Loucy (cell line): ENCODE measurements at regions not wholly inside any gene's neighbourhood (a gene's known extent, or its start where the extent isn't known, plus 50 kb on each side); places are given as distances from the start of the nearest gene placed in this dataset.

Source experiments
- H2AFZ ChIP-seq: fragments of 200-600 bp; sonication (generic); 2 replicates; pipeline ENCODE4 v1.6.0; 2016; ENCODE audit warnings: antibody characterized with exemption, mild to moderate bottlenecking, low read length, moderate library complexity
- H3F3A ChIP-seq: fragments of 200-600 bp; 2 replicates; pipeline ENCODE4 v1.6.0; 2016; ENCODE audit warnings: antibody characterized with exemption, low read depth, mild to moderate bottlenecking
- H3K27me3 ChIP-seq: fragments of 200-600 bp; sonication (generic); 2 replicates; pipeline ENCODE4 v1.6.1; 2014; ENCODE audit warnings: low read length, mild to moderate bottlenecking; ENCODE audit not compliant: insufficient read depth, poor library complexity, severe bottlenecking
- H3K36me3 ChIP-seq: fragments of 200-600 bp; sonication (generic); 2 replicates; pipeline ENCODE4 v1.6.1; 2016; ENCODE audit warnings: low read length; ENCODE audit not compliant: insufficient read depth
- H3K4me1 ChIP-seq: fragments of 200-600 bp; sonication (generic); 2 replicates; pipeline ENCODE4 v1.5.1; 2014; ENCODE audit warnings: low read length, mild to moderate bottlenecking; ENCODE audit not compliant: insufficient read depth, poor library complexity, severe bottlenecking
- H3K4me2 ChIP-seq: fragments of 200-600 bp; sonication (generic); 2 replicates; pipeline ENCODE4 v1.6.0; 2014; ENCODE audit warnings: antibody characterized with exemption, low read length, low read depth, mild to moderate bottlenecking; ENCODE audit not compliant: poor library complexity, severe bottlenecking
- H3K4me3 ChIP-seq: fragments of 200-600 bp; sonication (generic); 2 replicates; pipeline ENCODE4 v1.5.1; 2014; ENCODE audit warnings: low read length, mild to moderate bottlenecking, mixed read lengths; ENCODE audit not compliant: poor library complexity, severe bottlenecking
- H3K79me2 ChIP-seq: fragments of 200-600 bp; sonication (generic); 2 replicates; pipeline ENCODE4 v1.6.1; 2014; ENCODE audit warnings: low read length; ENCODE audit not compliant: insufficient read depth
- H3K9ac ChIP-seq: fragments of 200-600 bp; sonication (generic); 2 replicates; pipeline ENCODE4 v1.6.0; 2014; ENCODE audit warnings: mild to moderate bottlenecking, low read depth, low read length, moderate library complexity; ENCODE audit not compliant: poor library complexity, severe bottlenecking
- H3K9me2 ChIP-seq: fragments of 200-600 bp; sonication (generic); replicated peaks from 2 replicates; pipeline ENCODE4 v1.6.1; 2016; ENCODE audit warnings: low read depth, low read length, mixed read lengths
- H3K9me3 ChIP-seq: fragments of 200-600 bp; sonication (generic); 2 replicates; pipeline ENCODE4 v1.6.1; 2014; ENCODE audit warnings: mild to moderate bottlenecking, antibody characterized with exemption, low read length, low read depth; ENCODE audit not compliant: insufficient read depth
- H4K20me1 ChIP-seq: fragments of 200-600 bp; sonication (generic); 2 replicates; pipeline ENCODE4 v1.6.0; 2014; ENCODE audit warnings: antibody characterized with exemption, low read length, mild to moderate bottlenecking; ENCODE audit not compliant: insufficient read depth, poor library complexity, severe bottlenecking
- CTCF ChIP-seq: fragments of 200-600 bp; sonication (generic); conservative IDR thresholded peaks from 2 replicates; pipeline ENCODE4 v1.5.1; 2014; ENCODE audit warnings: mild to moderate bottlenecking, antibody characterized with exemption, low read length
- EZH2phosphoT487 ChIP-seq: fragments of 200-600 bp; IDR thresholded peaks from 2 replicates; pipeline ENCODE4 v1.6.1; 2018; ENCODE audit warnings: antibody characterized with exemption, mild to moderate bottlenecking, moderate library complexity, borderline replicate concordance

- H3K9me3 ChIP-seq = 0 out of 2 replicates have a peak, but pooled peaks cover 4% of the 10 kb centered on the region
- no peak overlapping the region for H3K9ac ChIP-seq
- no peaks in the 10 kb centered on the region for H3K27me3 ChIP-seq
- peaks cover 26% of the 10 kb centered on the region for H3K4me1 ChIP-seq
- H3K79me2 ChIP-seq = no peaks in the 10 kb centered on the region
- no peaks in the 10 kb centered on the region for H3K36me3 ChIP-seq
- H3F3A ChIP-seq = no peaks in the 10 kb centered on the region
- no peak overlapping the region for H2AFZ ChIP-seq
- H4K20me1 ChIP-seq = no peaks in the 10 kb centered on the region
- H3K9me2 ChIP-seq = no peaks in the 10 kb centered on the region
- H3K4me2 ChIP-seq = no peak overlapping the region
- TF ChIP-seq EZH2phosphoT487 (no peak), CTCF (no peak)
- no peak overlapping the region for H3K4me3 ChIP-seq
These were observed 71.6 kb downstream of the MYEOV start for GRCh38 chr11:69365558-69365957.

- peaks cover 26% of the 10 kb centered on the region for H3K4me1 ChIP-seq
- H3K27me3 ChIP-seq = no peaks in the 10 kb centered on the region
- TF ChIP-seq EZH2phosphoT487 = no peak
- TF ChIP-seq CTCF = no peak
- no peak overlapping the region for H3K4me3 ChIP-seq
- H3K9ac ChIP-seq = no peak overlapping the region
- 0 out of 2 replicates have a peak, but pooled peaks cover 4% of the 10 kb centered on the region for H3K9me3 ChIP-seq
- H3K9me2 ChIP-seq = no peaks in the 10 kb centered on the region
- H4K20me1 ChIP-seq = no peaks in the 10 kb centered on the region
- H3K4me2 ChIP-seq = no peak overlapping the region
- H3F3A ChIP-seq = no peaks in the 10 kb centered on the region
- H3K79me2 ChIP-seq = no peaks in the 10 kb centered on the region
- no peak overlapping the region for H2AFZ ChIP-seq
- no peaks in the 10 kb centered on the region for H3K36me3 ChIP-seq
These were observed 72.6 kb downstream of the MYEOV start for GRCh38 chr11:69366591-69366990.

- H3K36me3 ChIP-seq = no peaks in the 10 kb centered on the region
- no peak overlapping the region for H3K9ac ChIP-seq
- H3K4me2 ChIP-seq = no peak overlapping the region
- no peaks in the 10 kb centered on the region for H3K79me2 ChIP-seq
- no peak overlapping the region for H2AFZ ChIP-seq
- TF ChIP-seq EZH2phosphoT487 = no peak
- no peak for TF ChIP-seq CTCF
- H4K20me1 ChIP-seq = no peaks in the 10 kb centered on the region
- H3K9me3 ChIP-seq = 0 out of 2 replicates have a peak, but pooled peaks cover 4% of the 10 kb centered on the region
- no peaks in the 10 kb centered on the region for H3K9me2 ChIP-seq
- no peaks in the 10 kb centered on the region for H3K27me3 ChIP-seq
- H3F3A ChIP-seq = no peaks in the 10 kb centered on the region
- H3K4me3 ChIP-seq = no peak overlapping the region
- H3K4me1 ChIP-seq = peaks cover 18% of the 10 kb centered on the region
These were observed 73.4 kb downstream of the MYEOV start for GRCh38 chr11:69367211-69367964.
